ENCODE measurements at regions not wholly inside any gene's neighbourhood (a gene's known extent, or its start where the extent isn't known, plus 50 kb on each side); places are given as distances from the start of the nearest gene placed in this dataset.

GRCh38 chr14:28681681-28682080 lies 84.9 kb upstream of the FOXG1 start:
- no peak for TF ChIP-seq YY1 (IDR thresholded peaks at IDR 0.05; ENCODE audit: low read depth)
- TF ChIP-seq USF1 (IDR thresholded peaks at IDR 0.05) = no peak
- no peak for TF ChIP-seq RAD21 (IDR thresholded peaks at IDR 0.05; ENCODE audit: low read depth)
- TF ChIP-seq ZBTB7A (IDR thresholded peaks at IDR 0.05; ENCODE audit: low read depth) = no peak
- TF ChIP-seq CEBPB (IDR thresholded peaks at IDR 0.05) = no peak
- no peak for TF ChIP-seq MAX (IDR thresholded peaks at IDR 0.05)
